GM12878 (cell line): ENCODE measurements at regions not wholly inside any gene's neighbourhood (a gene's known extent, or its start where the extent isn't known, plus 50 kb on each side); places are given as distances from the start of the nearest gene placed in this dataset.

Source experiments
- IKZF2 ChIP-seq, 2 experiments: fragments of 450-650 bp; IDR thresholded peaks; 2 replicates each; pipeline ENCODE4 v1.6.1; 2017; ENCODE audit warnings: mild to moderate bottlenecking in 2 of 2, moderate library complexity in 2 of 2
- RELA ChIP-seq: fragments of 450-650 bp; IDR thresholded peaks from 2 replicates; pipeline ENCODE4 v1.8.0; 2014; ENCODE audit warnings: borderline replicate concordance; ENCODE audit not compliant: partially characterized antibody
- SIX5 ChIP-seq: IDR thresholded peaks from 2 replicates; pipeline ENCODE4 v1.6.1; 2011; ENCODE audit warnings: mild to moderate bottlenecking, low read depth, low read length, moderate library complexity; ENCODE audit not compliant: severe bottlenecking
- SPI1 ChIP-seq: IDR thresholded peaks from 2 replicates; pipeline ENCODE4 v1.6.1; 2011; ENCODE audit warnings: low read depth, mild to moderate bottlenecking, low read length, moderate library complexity, borderline replicate concordance; ENCODE audit not compliant: insufficient read depth
- STAT3 ChIP-seq: IDR thresholded peaks from 2 replicates; pipeline ENCODE4 v1.6.1; 2011; ENCODE audit warnings: low read depth, low read length, improper control_type of control experiment
- SUZ12 ChIP-seq: fragments of 200-600 bp; sonication (generic); IDR thresholded peaks from one replicate; pipeline ENCODE4 v1.6.1; 2018; ENCODE audit warnings: antibody characterized with exemption, mild to moderate bottlenecking; ENCODE audit not compliant: unreplicated experiment
- ZBED1 ChIP-seq: IDR thresholded peaks from 2 replicates; pipeline ENCODE4 v1.6.1; 2016; ENCODE audit warnings: borderline replicate concordance
- TF ChIP-seq, protein P1 (sequence below): IDR thresholded peaks from 2 replicates; pipeline ENCODE4 v1.6.1; 2011; ENCODE audit warnings: low read depth, low read length, improper control_type of control experiment, borderline replicate concordance
- TF ChIP-seq, protein P2 (sequence below): fragments of 450-650 bp; IDR thresholded peaks from 2 replicates; pipeline ENCODE4 v1.6.1; 2017; ENCODE audit warnings: mild to moderate bottlenecking, low read depth, inconsistent platforms; ENCODE audit not compliant: poor library complexity, severe bottlenecking

DNA sequence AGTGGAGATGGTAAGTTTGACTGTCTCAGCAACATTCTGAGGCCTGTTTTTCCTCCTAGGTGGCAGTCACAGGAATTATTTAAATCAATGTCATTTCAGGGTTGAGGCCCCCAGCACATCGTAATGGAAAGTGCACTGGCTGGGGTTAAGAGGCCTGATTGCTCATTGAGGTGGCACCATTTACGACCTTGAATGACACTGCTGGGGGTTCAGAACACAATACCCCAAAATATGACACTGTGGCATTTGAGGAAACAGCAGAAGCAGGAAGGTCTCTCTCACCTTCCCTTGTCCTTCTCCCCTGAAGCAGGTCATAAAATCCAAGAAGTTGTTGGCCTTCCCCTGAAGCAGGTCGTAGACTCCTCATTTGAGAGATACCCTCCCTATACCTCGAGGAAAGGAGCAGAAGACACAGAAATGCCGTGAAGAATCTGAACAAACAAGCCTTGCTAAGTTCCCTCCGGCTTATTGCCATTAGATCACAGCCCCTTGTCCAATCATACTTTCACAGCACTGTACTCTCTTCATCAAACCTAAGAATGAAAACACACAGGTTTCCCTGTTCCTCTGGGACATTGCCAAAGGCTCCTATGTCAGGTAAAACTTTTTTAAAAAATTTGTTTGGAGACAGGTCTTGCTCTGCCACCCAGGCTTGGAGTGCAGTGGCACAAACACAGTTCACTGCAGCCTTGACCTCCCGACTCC is 71.3 kb downstream of the S1PR1 start (continued):
- TF ChIP-seq, protein P1, sequence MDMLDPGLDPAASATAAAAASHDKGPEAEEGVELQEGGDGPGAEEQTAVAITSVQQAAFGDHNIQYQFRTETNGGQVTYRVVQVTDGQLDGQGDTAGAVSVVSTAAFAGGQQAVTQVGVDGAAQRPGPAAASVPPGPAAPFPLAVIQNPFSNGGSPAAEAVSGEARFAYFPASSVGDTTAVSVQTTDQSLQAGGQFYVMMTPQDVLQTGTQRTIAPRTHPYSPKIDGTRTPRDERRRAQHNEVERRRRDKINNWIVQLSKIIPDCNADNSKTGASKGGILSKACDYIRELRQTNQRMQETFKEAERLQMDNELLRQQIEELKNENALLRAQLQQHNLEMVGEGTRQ, result no peak
- TF ChIP-seq SPI1 (no peak), RELA (no peak), ZBED1 (0 out of 2 replicates have a peak, but pooled peaks have one; percentile 40), IKZF2 (IDR thresholded peaks at IDR 0.05) (0 out of 4 replicates have a peak, but pooled peaks of 1 of the 2 experiments have one; percentile 5), STAT3 (no peak), SUZ12 (no peak), SIX5 (no peak)
- TF ChIP-seq, protein P2, sequence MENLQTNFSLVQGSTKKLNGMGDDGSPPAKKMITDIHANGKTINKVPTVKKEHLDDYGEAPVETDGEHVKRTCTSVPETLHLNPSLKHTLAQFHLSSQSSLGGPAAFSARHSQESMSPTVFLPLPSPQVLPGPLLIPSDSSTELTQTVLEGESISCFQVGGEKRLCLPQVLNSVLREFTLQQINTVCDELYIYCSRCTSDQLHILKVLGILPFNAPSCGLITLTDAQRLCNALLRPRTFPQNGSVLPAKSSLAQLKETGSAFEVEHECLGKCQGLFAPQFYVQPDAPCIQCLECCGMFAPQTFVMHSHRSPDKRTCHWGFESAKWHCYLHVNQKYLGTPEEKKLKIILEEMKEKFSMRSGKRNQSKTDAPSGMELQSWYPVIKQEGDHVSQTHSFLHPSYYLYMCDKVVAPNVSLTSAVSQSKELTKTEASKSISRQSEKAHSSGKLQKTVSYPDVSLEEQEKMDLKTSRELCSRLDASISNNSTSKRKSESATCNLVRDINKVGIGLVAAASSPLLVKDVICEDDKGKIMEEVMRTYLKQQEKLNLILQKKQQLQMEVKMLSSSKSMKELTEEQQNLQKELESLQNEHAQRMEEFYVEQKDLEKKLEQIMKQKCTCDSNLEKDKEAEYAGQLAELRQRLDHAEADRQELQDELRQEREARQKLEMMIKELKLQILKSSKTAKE, result no peak
